Dedifferentiated amniotic fluid mesenchymal stem cell (primary cell): ENCODE measurements at regions not wholly inside any gene's neighbourhood (a gene's known extent, or its start where the extent isn't known, plus 50 kb on each side); places are given as distances from the start of the nearest gene placed in this dataset.
A peak's percentile ranks its signal among the peaks of the same experiment; 100 is the strongest.

Source experiments
- DNase-seq: peaks from one replicate; pipeline ENCODE4 v3.0.0-alpha.2; 2016; ENCODE audit errors: extremely low spot score

DNA sequence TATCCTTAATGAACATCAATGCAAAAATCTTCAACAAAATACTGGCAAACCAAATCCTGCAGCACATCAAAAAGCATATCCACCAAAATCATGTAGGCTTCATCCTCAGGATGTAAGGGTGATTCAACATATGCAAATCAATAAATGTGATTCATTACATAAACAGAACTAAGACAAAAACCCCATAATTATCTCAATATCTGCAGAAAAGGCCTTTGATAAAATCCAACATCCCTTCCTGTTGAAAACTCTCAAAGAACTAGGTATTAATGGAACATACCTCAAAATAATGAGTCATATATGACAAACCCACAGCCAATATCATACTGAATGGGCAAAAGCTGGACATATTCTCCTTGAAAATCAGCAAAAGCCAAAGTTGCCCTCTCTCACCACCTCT lies 54.6 kb upstream of the DEPDC1 start:
- no peak for DNase-seq

DNA sequence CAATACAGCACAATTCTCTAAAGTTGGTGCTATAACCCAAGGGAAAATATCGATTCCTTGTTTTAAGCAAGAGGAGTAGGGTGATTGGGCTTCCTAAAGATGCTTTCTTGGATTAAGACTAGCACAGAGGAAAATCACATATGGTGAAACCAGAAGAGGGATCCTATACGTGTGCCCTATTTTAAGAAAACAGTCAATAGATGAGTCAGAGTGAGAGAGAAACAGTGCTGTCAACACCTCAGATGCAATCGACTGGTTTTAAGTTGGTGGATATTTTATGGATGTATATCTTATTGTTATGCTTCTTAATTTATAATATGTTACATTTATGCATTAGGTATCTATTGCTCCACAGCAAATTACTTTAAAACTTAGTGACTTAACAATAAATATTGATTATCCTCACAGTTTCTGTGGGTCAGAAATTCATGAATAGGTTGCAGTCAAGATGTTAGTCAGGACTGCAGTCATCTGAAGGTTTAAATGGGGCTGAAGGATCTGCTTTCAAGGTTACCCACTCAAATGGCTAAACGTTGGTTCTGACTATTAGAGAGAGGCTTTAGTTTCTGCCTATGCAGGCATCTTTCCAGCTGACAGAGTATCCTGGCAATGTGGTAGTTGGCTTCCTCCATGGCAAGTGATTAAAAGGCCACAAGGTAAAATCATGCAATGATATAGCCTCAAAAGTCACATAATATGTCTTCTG lies 61.6 kb upstream of the DEPDC1 start:
- DNase-seq: no peak

DNA sequence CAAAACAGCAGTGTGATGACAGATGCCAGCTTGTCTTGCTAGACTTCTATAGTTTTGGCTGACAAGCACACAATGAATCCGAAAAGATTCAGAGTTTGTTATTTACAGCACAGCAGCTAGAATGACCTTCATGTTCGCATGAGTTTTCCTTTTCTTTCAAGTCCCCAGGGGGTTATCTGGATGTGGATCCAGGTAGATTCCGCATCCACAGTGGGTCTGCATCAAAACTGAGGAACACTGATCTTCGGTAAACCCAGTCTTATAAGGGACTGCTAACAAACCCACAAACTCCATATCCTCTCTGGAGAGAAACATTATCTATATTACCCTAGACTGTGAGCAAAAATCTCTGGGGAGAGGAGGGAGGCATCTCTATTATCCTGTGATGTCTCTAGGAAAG lies 69.0 kb upstream of the DEPDC1 start:
- DNase-seq: no peak

DNA sequence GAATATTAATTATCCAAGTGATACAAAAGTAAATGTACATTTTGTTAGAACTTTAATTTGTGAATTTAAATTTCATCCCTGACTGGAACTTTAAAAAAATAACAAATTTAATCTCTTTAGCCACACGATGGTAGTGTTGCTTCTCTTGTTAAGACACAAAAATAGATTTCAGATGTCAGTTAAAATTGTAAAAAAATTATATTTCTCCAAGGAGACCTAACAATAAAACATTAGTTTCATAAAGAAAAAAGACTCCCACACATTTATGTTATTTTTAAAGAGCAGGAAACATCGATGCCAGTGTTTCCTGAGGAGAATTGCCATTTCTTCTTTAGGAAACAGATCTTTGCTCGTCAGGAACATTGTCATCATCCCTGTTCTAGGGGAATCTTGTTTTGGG lies 74.0 kb upstream of the DEPDC1 start:
- DNase-seq: no peak

DNA sequence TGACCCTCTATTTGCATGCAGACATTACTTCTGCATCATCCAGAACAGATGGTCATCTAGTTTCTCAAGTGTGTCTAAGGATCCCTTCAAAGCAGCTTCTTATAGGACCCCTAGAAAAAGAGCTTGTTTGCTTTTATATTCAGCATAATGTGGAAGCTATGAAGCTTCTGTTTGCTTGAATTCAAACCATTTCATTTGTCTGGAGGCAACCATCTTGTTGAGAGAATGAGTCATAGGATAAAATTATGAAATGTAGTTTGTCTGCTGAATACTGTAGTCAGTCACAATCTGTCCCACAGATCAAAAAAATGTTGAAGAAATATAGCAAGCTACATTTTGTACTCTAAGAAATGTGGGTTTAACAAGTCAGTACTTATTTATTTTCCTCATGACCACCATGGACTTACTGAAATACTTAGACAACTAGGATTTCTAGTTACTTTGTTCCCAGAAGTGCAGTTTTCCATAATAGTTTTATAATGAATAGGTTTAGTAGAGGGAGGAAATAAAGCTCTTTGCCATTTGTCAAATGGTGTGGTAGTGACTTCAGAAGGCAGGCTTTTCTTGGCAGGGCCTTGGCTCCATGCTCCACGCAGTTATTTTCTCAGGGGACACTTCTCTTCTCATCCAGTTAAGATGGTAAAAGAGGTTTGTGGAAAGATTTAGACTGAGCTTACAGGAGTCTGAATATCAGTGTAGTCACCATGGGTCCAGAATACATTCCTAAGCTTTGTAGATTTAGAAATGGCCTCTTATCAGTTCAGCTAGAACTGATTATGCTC lies 74.8 kb upstream of the DEPDC1 start:
- DNase-seq: no peak

DNA sequence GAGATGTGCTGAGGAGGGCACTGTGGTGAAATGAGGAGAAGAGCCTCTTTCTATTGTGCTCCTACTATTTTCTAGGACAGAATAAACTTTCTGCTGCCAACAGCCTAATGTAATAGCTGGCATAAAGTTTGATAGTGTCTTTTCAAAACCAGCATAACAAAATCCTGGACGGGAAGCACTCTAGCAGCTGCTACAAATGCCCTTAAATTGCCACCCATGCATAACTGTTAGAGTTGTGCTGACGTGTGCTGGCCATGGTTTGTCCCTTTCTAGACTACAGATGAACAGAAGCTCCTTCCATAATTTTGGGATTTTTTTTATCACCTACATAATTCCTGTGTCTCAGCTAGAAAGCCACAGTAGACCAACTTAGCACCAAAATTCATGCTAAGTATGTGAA lies 88.5 kb upstream of the DEPDC1 start:
- DNase-seq: no peak

DNA sequence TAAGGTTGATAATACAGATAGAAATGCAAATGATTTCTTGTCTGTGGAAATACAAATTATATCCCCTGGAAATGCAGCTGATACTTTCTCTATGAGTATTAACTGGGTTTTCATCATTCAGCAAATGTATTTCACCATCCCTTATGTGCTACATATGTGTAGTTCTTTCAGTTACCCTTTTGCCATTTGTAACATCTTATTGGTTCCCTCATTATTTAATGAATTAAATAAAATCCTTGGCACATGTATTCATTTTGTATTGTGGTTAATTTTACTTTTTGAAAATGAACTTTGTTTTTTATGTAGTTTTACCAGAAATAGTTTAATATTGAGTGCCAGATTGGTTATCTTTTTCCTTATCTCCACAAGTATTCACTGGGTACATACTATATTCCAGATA lies 89.9 kb upstream of the DEPDC1 start:
- DNase-seq: no peak

DNA sequence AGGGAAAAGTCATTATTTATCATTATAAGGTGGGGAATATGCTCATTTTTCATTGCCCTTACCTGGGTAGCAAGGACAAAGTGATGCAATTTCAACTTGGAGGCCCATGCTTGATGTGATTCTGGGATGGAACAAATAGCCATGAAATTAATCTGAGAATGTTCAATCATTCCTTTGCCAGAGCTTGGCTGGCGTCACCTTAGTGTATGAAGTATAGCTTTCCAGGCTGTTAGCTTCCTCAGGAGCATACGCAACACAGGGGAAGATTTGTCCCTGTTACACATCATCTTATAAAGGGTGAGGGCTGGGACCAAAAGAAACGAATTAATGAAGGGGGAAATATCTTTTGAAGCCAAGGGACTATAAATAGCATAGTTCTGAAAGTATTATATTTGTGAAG lies 91.4 kb upstream of the DEPDC1 start:
- no peak for DNase-seq

DNA sequence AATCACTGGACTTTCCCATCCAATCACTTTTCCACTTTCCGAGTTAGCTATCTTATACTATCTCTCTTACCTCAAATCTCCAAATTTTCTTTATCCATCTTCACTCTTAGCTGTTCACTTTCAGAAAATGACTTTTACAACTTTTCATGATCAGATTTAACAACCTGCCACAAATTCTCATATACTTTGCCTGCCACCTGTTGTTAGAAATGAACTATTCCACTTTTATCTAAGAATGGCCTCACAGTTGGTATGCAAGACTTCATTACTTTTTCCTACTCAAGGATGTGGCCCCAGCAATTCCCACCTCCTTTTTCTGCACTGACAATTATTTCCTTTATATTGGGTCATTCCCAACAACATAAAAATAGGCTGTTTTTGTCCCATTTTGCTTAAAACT lies 93.6 kb upstream of the DEPDC1 start:
- no peak for DNase-seq

DNA sequence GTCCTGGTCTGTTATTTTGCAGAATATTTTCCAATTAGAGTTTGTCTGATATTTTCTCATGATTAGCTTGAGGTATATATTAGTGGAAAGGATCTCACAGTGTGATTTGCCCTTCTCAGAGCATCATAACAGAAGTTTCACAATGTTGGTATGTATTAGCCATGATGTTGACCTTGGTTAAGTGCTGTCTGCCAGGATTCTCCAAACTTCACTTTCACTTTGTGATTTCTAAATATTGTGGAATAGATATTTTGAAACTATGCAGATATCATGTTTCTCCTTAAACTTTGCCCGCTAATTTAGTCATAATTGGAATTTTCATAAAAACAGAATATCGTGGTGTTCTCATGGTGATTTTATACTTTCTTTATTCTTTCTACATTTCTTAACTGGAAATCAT lies 98.0 kb upstream of the DEPDC1 start:
- no peak for DNase-seq

DNA sequence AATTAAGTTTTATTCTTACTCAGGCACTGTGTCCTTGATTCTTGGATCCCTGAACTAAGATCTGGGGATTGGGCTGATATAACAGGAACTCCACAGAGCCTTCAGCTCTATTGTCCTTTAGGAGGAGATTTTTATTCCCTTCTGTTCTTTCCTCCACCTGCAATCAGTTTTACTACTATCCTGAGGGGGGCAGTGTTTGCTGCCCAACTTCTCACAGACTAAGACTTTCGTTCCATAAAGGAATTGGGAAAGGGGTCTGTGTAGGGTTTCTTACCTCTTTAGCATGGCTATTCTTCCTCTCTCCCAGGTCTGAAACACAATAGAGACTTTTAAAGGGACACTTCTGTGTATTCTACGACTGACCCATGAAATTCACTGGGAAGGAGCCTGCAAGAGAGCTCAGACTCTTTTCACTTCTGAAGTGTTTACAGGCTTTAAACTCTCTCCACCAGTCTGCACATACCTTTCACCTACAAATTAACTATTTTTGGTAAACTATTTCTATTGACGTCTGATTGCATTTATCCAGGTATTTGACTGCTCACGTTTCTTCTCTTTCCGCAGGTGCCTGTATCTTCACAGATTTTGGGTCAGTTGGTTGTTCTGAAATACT lies 103.3 kb upstream of the DEPDC1 start:
- no peak for DNase-seq

DNA sequence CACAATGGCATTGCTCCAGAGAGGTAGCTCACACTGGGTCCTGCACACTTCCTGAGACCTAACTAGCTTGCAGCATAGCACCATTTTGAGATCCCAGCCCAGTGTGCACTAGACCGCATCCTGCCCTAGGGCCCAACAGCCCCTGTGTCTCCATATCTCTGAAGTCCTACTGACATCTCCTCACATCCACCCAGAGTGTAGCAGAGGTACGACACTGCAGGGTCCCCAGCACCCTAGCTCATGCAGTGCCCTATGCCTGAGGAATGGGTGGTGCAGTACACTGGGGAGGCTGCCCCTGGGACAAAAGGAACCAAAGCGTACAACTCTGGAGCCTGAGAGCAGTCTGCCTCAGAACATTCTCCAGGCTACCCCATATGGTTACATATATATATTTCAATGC lies 111.4 kb upstream of the DEPDC1 start:
- DNase-seq: no peak

DNA sequence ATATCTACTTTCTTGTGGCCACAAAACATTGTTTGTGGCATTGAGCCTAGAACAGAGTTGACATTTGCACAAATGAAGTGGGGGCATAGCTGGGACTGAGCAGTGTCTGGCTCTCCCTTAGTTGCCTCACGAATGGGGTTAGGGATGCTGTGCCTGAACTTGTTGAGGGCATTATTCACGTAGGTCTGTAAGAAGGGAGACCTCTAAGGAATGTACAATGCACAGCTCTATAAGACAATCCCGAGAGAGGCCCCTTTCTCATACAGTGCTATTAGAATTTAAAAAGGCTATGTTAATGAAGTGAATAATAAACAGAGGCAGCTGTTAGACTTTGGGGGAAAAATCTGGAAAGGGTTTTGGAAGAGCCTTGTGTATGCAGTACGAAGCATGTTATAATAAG lies 118.4 kb upstream of the DEPDC1 start:
- DNase-seq: no peak

DNA sequence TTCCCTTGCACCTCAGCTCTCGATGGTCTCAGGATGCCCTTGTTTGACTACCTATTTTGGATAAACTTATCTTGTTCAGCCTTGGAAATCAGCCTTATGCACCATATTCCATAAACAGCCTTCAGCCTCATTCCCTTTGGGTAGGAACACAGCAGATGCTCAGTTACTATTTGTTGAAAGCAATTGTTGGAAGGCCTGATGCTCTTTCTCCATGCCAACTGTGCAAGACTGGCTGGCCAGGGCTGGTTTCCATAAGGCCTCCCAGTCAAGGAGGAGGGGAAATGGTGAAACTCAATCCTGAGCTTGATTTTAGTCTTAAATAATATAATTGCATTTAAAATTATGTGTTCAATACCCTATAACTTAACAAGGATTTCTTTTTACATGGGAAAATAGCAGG lies 121.1 kb upstream of the DEPDC1 start:
- DNase-seq: no peak

DNA sequence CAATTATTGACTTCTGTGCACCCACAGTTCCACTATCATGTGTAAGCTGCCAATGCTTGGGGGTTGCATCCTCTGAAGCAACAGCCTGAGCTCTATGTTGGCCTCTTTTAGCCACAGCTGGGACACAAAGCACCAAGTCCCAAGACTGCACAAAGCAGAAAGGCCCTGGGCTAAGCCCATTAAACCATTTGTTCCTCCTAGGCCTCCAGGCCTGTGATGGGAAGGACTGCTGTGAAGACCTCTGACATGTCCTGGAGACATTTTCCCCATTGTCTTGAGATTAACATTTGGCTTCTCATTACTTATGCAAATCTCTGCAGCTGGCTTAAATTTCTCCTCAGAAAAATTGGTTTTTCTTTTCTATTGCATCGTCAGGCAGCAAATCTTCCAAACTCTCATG lies 123.7 kb upstream of the DEPDC1 start:
- DNase-seq: no peak

DNA sequence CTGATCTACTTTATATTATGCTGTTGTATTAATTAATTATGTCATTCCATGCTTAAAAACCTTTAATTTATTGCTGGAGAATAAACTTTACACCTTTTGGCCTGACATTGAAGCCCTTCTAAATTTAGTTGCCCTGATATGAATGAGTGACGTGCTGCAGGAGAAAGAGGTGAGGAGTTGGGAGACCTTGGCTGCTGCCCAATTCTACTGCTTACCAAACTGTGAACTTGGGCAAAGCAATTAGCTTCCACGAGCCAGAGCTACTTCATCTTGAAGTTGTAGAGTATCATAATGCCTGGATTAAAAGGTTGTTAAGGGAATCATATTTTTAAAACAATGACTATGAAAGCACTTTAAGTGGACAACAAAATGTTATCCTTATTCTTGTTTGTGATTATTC lies 126.8 kb upstream of the DEPDC1 start:
- no peak for DNase-seq

DNA sequence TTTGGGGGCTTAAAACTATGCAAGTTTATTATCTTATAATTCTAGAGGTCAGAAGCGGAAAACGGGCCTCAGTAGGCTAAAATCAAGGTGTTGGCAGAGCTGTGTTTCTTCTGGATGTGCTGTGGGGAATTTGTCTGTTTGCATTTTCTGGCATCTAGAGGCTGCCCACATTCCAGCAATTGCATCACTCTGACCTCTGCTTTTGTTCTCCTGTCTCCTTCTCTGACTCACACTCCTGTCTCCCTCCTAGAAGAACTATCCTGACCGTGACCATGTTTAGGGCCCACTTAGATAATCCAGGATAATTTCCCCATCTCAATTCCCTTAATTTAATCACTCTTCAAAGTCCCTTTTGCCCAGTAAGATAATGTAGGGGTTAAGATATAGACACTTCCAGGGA lies 127.4 kb upstream of the DEPDC1 start:
- peak; percentile 21 for DNase-seq

DNA sequence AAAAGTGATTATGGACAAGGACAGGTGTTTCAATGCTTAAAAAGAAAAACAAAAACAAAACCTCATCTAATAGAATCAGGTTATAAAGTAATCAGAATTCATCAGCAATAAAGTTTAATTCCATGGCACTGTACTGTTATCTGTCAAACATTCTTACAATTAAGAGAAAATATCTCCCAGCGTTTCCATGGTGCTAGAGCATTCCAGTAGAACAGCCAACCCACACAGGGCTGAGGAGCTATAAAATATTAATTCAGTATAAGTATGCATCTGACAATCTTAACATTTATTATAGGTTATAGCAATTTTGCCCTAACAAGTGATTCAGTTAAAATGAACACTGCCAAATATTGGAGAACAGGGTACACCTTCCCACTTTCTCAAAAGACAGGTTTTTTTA lies 128.7 kb upstream of the DEPDC1 start:
- DNase-seq: no peak

DNA sequence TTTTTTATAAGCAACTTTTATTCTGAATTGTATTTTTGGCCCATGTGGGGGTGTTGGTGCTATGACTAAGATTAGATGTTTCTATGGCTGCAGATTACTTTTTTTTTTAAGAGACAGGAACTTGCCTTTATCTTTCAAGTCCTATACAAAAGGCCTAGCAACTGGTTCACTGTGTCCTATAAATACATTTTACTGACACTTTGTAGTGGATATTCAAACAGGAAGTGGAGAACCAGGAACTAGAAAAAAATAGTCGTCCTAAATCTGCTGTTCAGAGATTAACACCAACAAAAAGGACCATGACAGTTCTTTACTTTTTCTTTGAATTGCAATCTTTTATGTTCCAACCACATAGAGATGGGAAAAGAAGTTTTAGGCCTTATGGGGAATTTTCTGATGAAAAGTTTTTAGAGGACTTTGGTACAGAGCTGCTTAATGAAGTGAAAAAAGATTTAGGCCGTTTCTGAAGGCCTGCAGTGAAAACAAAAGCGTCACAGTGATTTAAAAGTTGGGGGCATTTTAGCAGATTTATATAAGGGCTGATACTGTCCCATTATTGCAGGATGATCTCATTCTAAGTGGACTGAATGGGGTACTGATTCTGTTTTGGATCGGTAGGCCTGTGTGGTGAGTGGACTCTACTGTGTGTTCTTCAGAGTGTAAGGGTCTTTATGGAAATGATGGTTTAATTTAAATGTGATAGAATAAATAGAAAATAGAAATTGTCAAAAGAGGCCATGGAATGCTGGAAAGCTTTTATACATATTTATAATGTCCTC lies 136.4 kb upstream of the DEPDC1 start:
- DNase-seq: no peak

DNA sequence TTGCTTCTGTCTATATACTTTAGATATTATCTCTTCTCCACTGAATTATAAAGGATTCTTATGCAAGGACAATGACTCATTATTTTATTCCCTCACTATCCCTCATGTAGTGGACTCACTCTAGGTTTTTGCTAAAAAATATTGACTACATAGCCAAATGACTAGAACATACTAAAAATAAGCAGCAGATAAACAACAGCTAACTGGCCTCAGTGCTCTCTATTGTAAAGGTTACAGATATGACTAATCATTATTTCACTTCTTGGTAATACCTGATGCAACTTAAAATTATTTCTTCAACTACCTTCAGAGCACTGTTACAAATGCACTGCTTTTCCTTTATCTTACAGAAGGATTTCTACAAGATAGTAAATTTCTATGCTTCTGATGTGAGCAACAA lies 147.6 kb upstream of the DEPDC1 start:
- no peak for DNase-seq

DNA sequence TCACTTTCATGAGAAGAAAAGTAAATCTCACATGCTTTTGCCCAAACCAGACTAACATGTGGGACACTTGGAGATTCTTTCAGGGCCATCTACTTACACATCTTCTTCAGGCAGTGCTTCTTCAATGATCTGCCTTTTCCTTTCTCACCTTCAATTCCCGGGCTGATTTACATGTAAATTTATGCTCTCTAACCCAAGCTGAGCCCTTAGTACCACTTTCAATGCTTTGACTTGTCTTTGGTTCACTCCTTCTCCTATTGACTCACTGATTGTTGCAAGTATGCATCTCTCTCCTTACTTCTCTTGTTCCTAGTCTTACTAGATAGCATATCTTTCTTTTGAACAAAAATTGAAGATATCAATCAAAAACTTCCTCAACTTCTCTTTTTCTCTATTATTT lies 154.2 kb upstream of the DEPDC1 start:
- no peak for DNase-seq

DNA sequence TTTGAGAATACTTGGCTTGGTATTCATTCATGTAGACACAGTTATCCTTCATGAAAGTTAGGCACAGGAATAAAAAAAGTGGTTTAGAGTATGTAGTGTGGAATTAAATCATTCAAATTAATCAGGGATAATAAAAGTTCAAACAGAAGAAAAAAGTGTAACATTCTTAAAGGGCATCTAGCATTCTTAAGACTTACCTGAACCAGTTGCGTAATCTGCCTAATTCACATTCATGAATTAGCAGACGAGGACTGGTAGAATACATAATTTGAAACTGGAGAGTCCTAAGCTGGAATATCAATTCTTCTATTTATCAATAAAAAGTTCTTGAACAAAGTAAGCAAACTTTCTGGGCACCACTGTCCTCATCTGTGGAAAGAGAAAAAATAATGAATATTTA lies 157.0 kb upstream of the DEPDC1 start:
- DNase-seq: no peak

DNA sequence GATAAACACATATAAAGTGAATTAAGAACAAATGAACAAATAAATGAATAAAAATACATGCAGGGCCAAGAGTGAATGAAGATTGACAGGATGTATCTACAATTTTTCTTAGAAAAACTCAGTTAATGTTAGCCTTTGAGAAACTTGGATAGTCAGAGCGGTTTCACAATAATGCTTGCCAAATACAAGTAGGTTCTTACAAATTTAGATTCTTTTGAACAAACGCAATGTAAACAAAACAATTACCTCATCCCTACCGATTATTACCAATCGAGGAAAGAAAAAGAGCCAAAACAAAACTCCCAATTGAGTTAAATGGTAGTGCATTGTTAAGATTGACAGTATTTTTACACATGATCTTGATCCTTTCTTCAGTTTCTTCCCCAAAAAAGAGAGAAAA lies 176.9 kb upstream of the DEPDC1 start:
- DNase-seq: no peak
